ENCODE measurements at regions not wholly inside any gene's neighbourhood (a gene's known extent, or its start where the extent isn't known, plus 50 kb on each side); places are given as distances from the start of the nearest gene placed in this dataset.

GRCh38 chr4:54152846-54153600, 53.1 kb downstream of the GSX2 start:
- in situ Hi-C loops (cut with MboI; ENCODE audit: low sequenced_read_pairs): no loop called here
- Histone ChIP-seq H3K27me3 (ENCODE audit: low read depth) (no peaks in the 10 kb centered on the region), H3K4me3 (no peak overlapping the region), H3K4me1 (no peaks in the 10 kb centered on the region), H3K9me3 (0 out of 2 replicates have a peak, but pooled peaks cover 3% of the 10 kb centered on the region), H3K36me3 (replicated peaks) (no peaks in the 10 kb centered on the region)
- no peak for DNase-seq (ENCODE audit: low spot score in 2 of 2)

- no peak overlapping the region for H3K4me3 ChIP-seq
- no peaks in the 10 kb centered on the region for H3K36me3 ChIP-seq (replicated peaks)
- H3K27me3 ChIP-seq (ENCODE audit: low read depth): no peaks in the 10 kb centered on the region
- DNase-seq (ENCODE audit: low spot score in 2 of 2): no peak
- no peaks in the 10 kb centered on the region for H3K4me1 ChIP-seq
- in situ Hi-C loops (cut with MboI; ENCODE audit: low sequenced_read_pairs): no loop called here
- peaks cover 7% of the 10 kb centered on the region; the same call in 1 of the 2 replicates for H3K9me3 ChIP-seq
These were observed 56.0 kb downstream of the GSX2 start for GRCh38 chr4:54155936-54156335.

DNA sequence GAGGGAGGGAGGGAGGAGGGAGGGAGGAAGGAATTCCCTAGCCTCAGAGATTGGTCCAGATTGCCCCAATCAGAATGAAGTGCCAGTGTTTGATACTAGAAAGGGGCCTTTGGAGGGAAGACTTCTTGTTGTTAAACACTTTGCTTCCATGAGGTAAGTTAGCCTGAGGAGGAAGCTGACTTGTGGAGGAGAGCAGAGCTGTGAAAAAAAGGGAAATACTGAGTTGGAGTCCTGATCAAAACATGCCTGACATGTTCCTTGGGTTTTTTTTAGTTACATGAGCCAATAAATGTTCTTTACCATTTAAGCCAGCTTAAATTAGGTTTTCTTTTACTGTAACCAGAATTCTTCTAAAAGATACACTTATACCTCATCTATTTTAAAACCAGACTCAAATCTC, 57.6 kb downstream of the GSX2 start:
- in situ Hi-C loops (cut with MboI; ENCODE audit: low sequenced_read_pairs): no loop called here
- Histone ChIP-seq H3K4me1 (no peaks in the 10 kb centered on the region), H3K27me3 (ENCODE audit: low read depth) (no peaks in the 10 kb centered on the region)

DNA sequence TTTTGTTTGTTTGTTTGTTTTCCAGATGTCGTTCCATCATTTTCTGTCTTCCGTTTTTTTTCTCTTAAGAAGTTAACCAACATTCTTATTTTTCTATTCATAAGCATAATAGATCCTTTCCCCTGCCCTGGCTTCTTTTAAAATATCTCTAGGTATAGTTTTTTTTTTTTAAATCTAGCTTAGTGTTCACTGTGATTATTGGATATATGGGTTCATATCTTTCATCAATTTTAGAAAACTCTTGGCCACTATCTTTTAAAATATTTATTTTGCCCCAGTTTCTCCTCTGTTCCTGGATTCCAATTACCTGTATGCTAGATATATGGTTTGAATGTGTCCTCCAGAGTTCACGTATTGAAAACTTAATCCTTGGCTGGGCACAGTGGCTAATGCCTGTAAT, 59.6 kb downstream of the GSX2 start:
- Histone ChIP-seq H3K36me3 (replicated peaks) (no peaks in the 10 kb centered on the region), H3K4me1 (no peaks in the 10 kb centered on the region; the same call in 1 of the 2 replicates), H3K27me3 (ENCODE audit: low read depth) (no peaks in the 10 kb centered on the region), H3K4me3 (no peak overlapping the region), H3K9me3 (peaks cover 9% of the 10 kb centered on the region)
- in situ Hi-C loops (cut with MboI; ENCODE audit: low sequenced_read_pairs): no loop called here
- DNase-seq (ENCODE audit: low spot score in 2 of 2): no peak

More for the DNA sequence above, 57.6 kb downstream of the GSX2 start:
- DNase-seq (ENCODE audit: low spot score in 2 of 2): no peak
- Histone ChIP-seq H3K4me3 (no peak overlapping the region), H3K36me3 (replicated peaks) (no peaks in the 10 kb centered on the region), H3K9me3 (peaks cover 9% of the 10 kb centered on the region)

- no peaks in the 10 kb centered on the region for H3K36me3 ChIP-seq (replicated peaks)
- no peak for DNase-seq (ENCODE audit: low spot score in 2 of 2)
- peaks cover 2% of the 10 kb centered on the region for H3K9me3 ChIP-seq
- no peaks in the 10 kb centered on the region for H3K27me3 ChIP-seq (ENCODE audit: low read depth)
- in situ Hi-C loops (cut with MboI; ENCODE audit: low sequenced_read_pairs): no loop called here
- H3K4me3 ChIP-seq: no peak overlapping the region
- peaks cover 13% of the 10 kb centered on the region for H3K4me1 ChIP-seq
These were observed 64.1 kb upstream of the PDGFRA start for GRCh38 chr4:54165011-54165410.

DNA sequence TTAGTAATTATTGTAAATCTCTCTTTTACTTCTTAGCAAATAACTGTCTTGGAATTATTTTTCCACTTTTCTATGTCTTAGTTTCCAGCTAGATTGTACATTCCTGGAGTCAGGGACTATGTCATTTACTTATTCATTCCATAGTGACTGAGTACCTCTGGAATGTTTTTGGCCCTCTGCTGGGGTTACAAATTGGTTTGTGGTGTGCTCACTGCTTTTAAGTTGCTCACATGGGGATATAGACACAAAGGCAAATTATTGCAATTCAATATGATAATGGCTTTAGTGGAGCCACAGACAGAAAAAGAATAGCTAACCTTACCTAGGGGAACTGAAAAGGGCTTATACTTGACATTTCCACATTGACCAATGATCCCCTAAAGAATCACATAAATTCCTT, 63.7 kb upstream of the PDGFRA start:
- Histone ChIP-seq H3K9me3 (peaks cover 2% of the 10 kb centered on the region; the same call in 1 of the 2 replicates), H3K27me3 (ENCODE audit: low read depth) (no peaks in the 10 kb centered on the region), H3K4me1 (peaks cover 13% of the 10 kb centered on the region), H3K36me3 (replicated peaks) (no peaks in the 10 kb centered on the region), H3K4me3 (no peak overlapping the region)
- in situ Hi-C loops (cut with MboI; ENCODE audit: low sequenced_read_pairs): no loop called here
- peak; percentile 52 to 81 for DNase-seq (ENCODE audit: low spot score in 2 of 2)

- Histone ChIP-seq H3K27me3 (ENCODE audit: low read depth) (no peaks in the 10 kb centered on the region), H3K9me3 (no peaks in the 10 kb centered on the region), H3K4me1 (peaks cover 13% of the 10 kb centered on the region), H3K4me3 (no peak overlapping the region), H3K36me3 (replicated peaks) (no peaks in the 10 kb centered on the region)
- in situ Hi-C loops (cut with MboI; ENCODE audit: low sequenced_read_pairs): no loop called here
- no peak for DNase-seq (ENCODE audit: low spot score in 2 of 2)
These were observed 61.6 kb upstream of the PDGFRA start for GRCh38 chr4:54167508-54167907.

- Histone ChIP-seq H3K9me3 (no peaks in the 10 kb centered on the region), H3K36me3 (replicated peaks) (no peaks in the 10 kb centered on the region), H3K27me3 (ENCODE audit: low read depth) (no peaks in the 10 kb centered on the region), H3K4me3 (no peak overlapping the region), H3K4me1 (peaks cover 13% of the 10 kb centered on the region)
- DNase-seq (ENCODE audit: low spot score in 2 of 2): no peak
- in situ Hi-C loops (cut with MboI; ENCODE audit: low sequenced_read_pairs): no loop called here
These were observed 59.9 kb upstream of the PDGFRA start for GRCh38 chr4:54169176-54169575.

- no peaks in the 10 kb centered on the region for H3K9me3 ChIP-seq
- H3K4me1 ChIP-seq: peaks cover under 1% of the 10 kb centered on the region; the same call in 1 of the 2 replicates
- in situ Hi-C loops (cut with MboI; ENCODE audit: low sequenced_read_pairs): no loop called here
- no peaks in the 10 kb centered on the region for H3K27me3 ChIP-seq (ENCODE audit: low read depth)
- no peak for DNase-seq (ENCODE audit: low spot score in 2 of 2)
- H3K36me3 ChIP-seq (replicated peaks): no peaks in the 10 kb centered on the region
- H3K4me3 ChIP-seq: no peak overlapping the region
These were observed 56.9 kb upstream of the PDGFRA start for GRCh38 chr4:54172156-54172555.

GRCh38 chr4:54173281-54173912, 55.7 kb upstream of the PDGFRA start:
- no peak for DNase-seq (ENCODE audit: low spot score in 2 of 2)

DNA sequence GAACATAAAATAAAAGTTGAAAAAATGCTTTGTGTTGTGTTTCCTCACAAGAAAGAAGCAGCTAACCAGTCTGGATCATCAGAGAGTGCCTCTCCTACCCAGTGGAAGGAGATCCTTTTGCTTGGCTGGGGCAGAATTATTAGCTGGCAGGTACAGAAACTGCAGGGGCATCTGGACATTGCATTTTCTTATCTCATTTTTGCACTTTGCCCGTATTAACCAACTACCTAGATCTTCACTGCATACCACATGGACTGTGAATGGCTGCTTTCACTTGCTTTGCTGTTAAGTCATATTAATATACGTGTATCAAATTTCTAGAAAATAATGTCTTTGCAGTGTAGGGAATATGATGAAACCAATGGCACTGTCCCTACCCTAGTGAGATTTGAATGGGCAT, 52.9 kb upstream of the PDGFRA start:
- H3K9me3 ChIP-seq: no peaks in the 10 kb centered on the region
- H3K4me3 ChIP-seq: no peak overlapping the region
- no peaks in the 10 kb centered on the region for H3K36me3 ChIP-seq (replicated peaks)
- in situ Hi-C loops (cut with MboI; ENCODE audit: low sequenced_read_pairs): no loop called here
- H3K4me1 ChIP-seq: no peaks in the 10 kb centered on the region
- DNase-seq (ENCODE audit: low spot score in 2 of 2): no peak
- no peaks in the 10 kb centered on the region for H3K27me3 ChIP-seq (ENCODE audit: low read depth)

More at GRCh38 chr4:54173281-54173912, 55.7 kb upstream of the PDGFRA start:
- H3K36me3 ChIP-seq (replicated peaks): no peaks in the 10 kb centered on the region
- no peaks in the 10 kb centered on the region for H3K9me3 ChIP-seq
- in situ Hi-C loops (cut with MboI; ENCODE audit: low sequenced_read_pairs): no loop called here
- no peaks in the 10 kb centered on the region for H3K27me3 ChIP-seq (ENCODE audit: low read depth)
- H3K4me1 ChIP-seq: no peaks in the 10 kb centered on the region
- no peak overlapping the region for H3K4me3 ChIP-seq
